IMR-90 (cell line): ENCODE measurements at regions not wholly inside any gene's neighbourhood (a gene's known extent, or its start where the extent isn't known, plus 50 kb on each side); places are given as distances from the start of the nearest gene placed in this dataset.

ENCODE experiments used
- ATAC-seq: fragments of 200-7000 bp; cut with Tn5 transposase; 2 replicates; pipeline ENCODE4 v1.9.1; 2020; ENCODE audit warnings: low read depth, mild to moderate bottlenecking, moderate library complexity
- BruUV-seq: library from RNA; stranded (reverse); fragments of 400-500 nt; replicated peaks from 2 replicates; lab custom pipeline; 2021; lab: Mats Ljungman, UMichigan
- CTCF ChIA-PET: fragments of 300-600 bp; formaldehyde crosslinking; extraction: SDS; loops from one replicate; lab custom pipeline; 2021; ENCODE audit warnings: antibody characterized with exemption; lab: Yijun Ruan, JAX
- POLR2A ChIA-PET: fragments of 300-600 bp; sonication (Branson Sonifier 250); formaldehyde crosslinking; loops from one replicate; lab custom pipeline; 2022; ENCODE audit warnings: antibody characterized with exemption; ENCODE audit not compliant: unreplicated experiment; lab: Charles Lee
- DNase-seq: peaks from one replicate; pipeline ENCODE4 v3.0.0; 2013
- H2AFZ ChIP-seq: replicated peaks from 2 replicates; pipeline ENCODE3; 2013; ENCODE audit warnings: low read length, mild to moderate bottlenecking; ENCODE audit not compliant: poor library complexity
- H2AK5ac ChIP-seq: 2 replicates; pipeline ENCODE4 v1.6.1; 2013; ENCODE audit warnings: low read depth, low read length, inconsistent platforms
- H2AK9ac ChIP-seq: replicated peaks from 2 replicates; pipeline ENCODE3; 2013; ENCODE audit warnings: mild to moderate bottlenecking, low read depth, low read length, moderate library complexity; ENCODE audit not compliant: poor library complexity
- H2BK120ac ChIP-seq: 2 replicates; pipeline ENCODE4 v1.6.1; 2013; ENCODE audit warnings: low read depth, low read length, inconsistent platforms
- H2BK15ac ChIP-seq: 3 replicates; pipeline ENCODE4 v1.6.1; 2013; ENCODE audit warnings: low read depth, low read length, inconsistent platforms
- H2BK20ac ChIP-seq: 2 replicates; pipeline ENCODE4 v1.6.1; 2013; ENCODE audit warnings: low read depth, mild to moderate bottlenecking, inconsistent platforms, low read length, moderate library complexity
- H2BK5ac ChIP-seq: 2 replicates; pipeline ENCODE4 v1.6.1; 2013; ENCODE audit warnings: mild to moderate bottlenecking, low read depth, low read length, inconsistent platforms; ENCODE audit not compliant: poor library complexity, severe bottlenecking
- H3K14ac ChIP-seq: replicated peaks from 2 replicates; pipeline ENCODE4 v1.6.1; 2013; ENCODE audit warnings: low read depth, low read length, inconsistent platforms
- H3K18ac ChIP-seq: 2 replicates; pipeline ENCODE4 v1.6.1; 2013; ENCODE audit warnings: low read depth, low read length, control low read depth
- H3K23ac ChIP-seq: 2 replicates; pipeline ENCODE4 v1.6.1; 2013; ENCODE audit warnings: low read depth, low read length, inconsistent platforms
- H3K27ac ChIP-seq: 2 replicates; pipeline ENCODE4 v1.5.1; 2013; ENCODE audit warnings: mild to moderate bottlenecking, control low read depth, low read length; ENCODE audit not compliant: insufficient read depth
- H3K27me3 ChIP-seq: 2 replicates; pipeline ENCODE4 v1.6.1; 2013; ENCODE audit warnings: low read length; ENCODE audit not compliant: control insufficient read depth, insufficient read depth
- H3K36me3 ChIP-seq: 2 replicates; pipeline ENCODE4 v1.6.1; 2013; ENCODE audit warnings: low read length, mixed read lengths; ENCODE audit not compliant: control insufficient read depth, insufficient read depth
- H3K4ac ChIP-seq: 2 replicates; pipeline ENCODE4 v1.6.1; 2013; ENCODE audit warnings: low read depth, low read length, inconsistent platforms
- H3K4me1 ChIP-seq: 2 replicates; pipeline ENCODE4 v1.6.1; 2013; ENCODE audit warnings: low read length, mixed read lengths; ENCODE audit not compliant: control insufficient read depth, insufficient read depth
- H3K4me2 ChIP-seq: 2 replicates; pipeline ENCODE4 v1.6.1; 2013; ENCODE audit warnings: low read depth, mild to moderate bottlenecking, control low read depth, low read length, moderate library complexity
- H3K4me3 ChIP-seq: 2 replicates; pipeline ENCODE4 v1.5.1; 2013; ENCODE audit warnings: low read depth, mild to moderate bottlenecking, control low read depth, low read length, moderate library complexity; ENCODE audit not compliant: insufficient read depth
- H3K56ac ChIP-seq: 2 replicates; pipeline ENCODE4 v1.6.1; 2013; ENCODE audit warnings: low read length, inconsistent platforms; ENCODE audit not compliant: insufficient read depth; ENCODE audit errors: extremely low read depth
- H3K79me1 ChIP-seq, 2 experiments: 2 replicates each; pipeline ENCODE4 v1.6.1; 2013; ENCODE audit warnings: low read length in 2 of 2, inconsistent platforms in 1 of 2, low read depth in 1 of 2
- H3K9ac ChIP-seq: 2 replicates; pipeline ENCODE4 v1.6.1; 2013; ENCODE audit warnings: low read depth, low read length, control low read depth
- H3K9me1 ChIP-seq: 2 replicates; pipeline ENCODE4 v1.6.1; 2013; ENCODE audit warnings: low read length, inconsistent platforms; ENCODE audit not compliant: insufficient read depth
- H3K9me3 ChIP-seq: 2 replicates; pipeline ENCODE4 v1.6.1; 2013; ENCODE audit warnings: low read length; ENCODE audit not compliant: control insufficient read depth, insufficient read depth
- H4K20me1 ChIP-seq: 2 replicates; pipeline ENCODE4 v1.6.1; 2013; ENCODE audit warnings: low read length, inconsistent platforms; ENCODE audit not compliant: insufficient read depth
- H4K5ac ChIP-seq: 2 replicates; pipeline ENCODE4 v1.6.1; 2013; ENCODE audit warnings: mild to moderate bottlenecking, low read depth, low read length, control low read depth
- H4K8ac ChIP-seq, 2 experiments: 2 replicates each; pipeline ENCODE4 v1.6.1; 2013; ENCODE audit warnings: low read depth in 2 of 2, low read length in 2 of 2, control low read depth in 1 of 2, inconsistent platforms in 1 of 2
- H4K91ac ChIP-seq: 2 replicates; pipeline ENCODE4 v1.6.1; 2013; ENCODE audit warnings: low read depth, low read length, inconsistent platforms; ENCODE audit not compliant: insufficient read depth
- BHLHE40 ChIP-seq: fragments of 150-350 bp; IDR thresholded peaks from 2 replicates; pipeline ENCODE4 v1.6.1; 2016; ENCODE audit warnings: mild to moderate bottlenecking, low read depth, low read length
- CHD1 ChIP-seq: IDR thresholded peaks from 2 replicates; pipeline ENCODE4 v1.6.1; 2012; ENCODE audit warnings: low read depth, low read length, improper control_type of control experiment
- FOS ChIP-seq: fragments of 150-350 bp; IDR thresholded peaks from 2 replicates; pipeline ENCODE4 v1.6.1; 2016; ENCODE audit warnings: low read depth, low read length
- MAZ ChIP-seq: IDR thresholded peaks from 2 replicates; pipeline ENCODE4 v1.6.1; 2012; ENCODE audit warnings: low read depth, mild to moderate bottlenecking, low read length, improper control_type of control experiment, moderate library complexity, borderline replicate concordance
- RAD21 ChIP-seq: IDR thresholded peaks from 2 replicates; pipeline ENCODE4 v1.6.1; 2012; ENCODE audit warnings: low read length, improper control_type of control experiment
- RCOR1 ChIP-seq: IDR thresholded peaks from 2 replicates; pipeline ENCODE4 v1.6.1; 2012; ENCODE audit warnings: mild to moderate bottlenecking, low read length, improper control_type of control experiment; ENCODE audit not compliant: insufficient replicate concordance
- WGBS, 2 experiments: methylation state at CpG; one replicate each; pipeline versions ENCODE4 v1.1.5 to v1.1.7; 2013; ENCODE audit warnings: missing lambda C conversion rate in 2 of 2; ENCODE audit not compliant: insufficient read length in 1 of 2; ENCODE audit errors: extremely low coverage in 2 of 2; 5-methylcytosine and 5-hydroxymethylcytosine counted together
- dilution Hi-C: fragments of 300-500 bp; cut with HindIII; formaldehyde crosslinking; loops from one replicate; pipeline ENCODE4 v1.14.3; 2018; ENCODE audit warnings: low sequenced_read_pairs; ENCODE audit not compliant: unreplicated experiment
- in situ Hi-C: fragments of 300-500 bp; cut with MboI; formaldehyde crosslinking; loops from 3 replicates; pipeline ENCODE4 v1.14.3; 2019; ENCODE audit warnings: low sequenced_read_pairs, inconsistent platforms, mixed read lengths
- intact Hi-C: fragments of 100-400 bp; cut with micrococcal nuclease; formaldehyde crosslinking; loops from 2 replicates; pipeline ENCODE4 v1.10.0; 2022
- TF ChIP-seq, protein P1 (sequence below): conservative IDR thresholded peaks from 2 replicates; pipeline ENCODE4 v1.5.1; 2012; ENCODE audit warnings: mild to moderate bottlenecking, low read depth, low read length, improper control_type of control experiment

DNA sequence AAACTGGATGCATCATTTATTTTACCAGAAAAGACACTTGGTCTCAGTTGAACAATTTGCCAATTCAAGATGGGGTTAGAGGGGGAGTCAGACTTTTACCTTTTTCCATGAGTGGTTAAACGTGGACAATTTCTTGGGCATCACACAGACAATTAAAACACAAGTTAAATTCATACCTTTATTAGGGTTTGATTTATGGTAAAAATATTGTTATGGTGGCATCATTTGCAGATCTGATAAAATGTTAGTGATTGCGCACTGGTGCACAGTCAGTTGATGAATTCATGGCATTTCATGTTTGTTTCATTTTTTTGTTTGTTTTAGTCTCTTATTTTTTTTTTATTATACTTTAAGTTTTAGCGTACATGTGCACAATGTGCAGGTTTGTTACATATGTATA lies 399.9 kb downstream of the DOK5 start:
- Histone ChIP-seq H3K79me1 (no peaks in the 10 kb centered on the region), H3K4me3 (no peak overlapping the region), H3K27me3 (no peaks in the 10 kb centered on the region), H3K4me2 (no peak overlapping the region), H2BK15ac (no peak overlapping the region), H4K8ac (no peak overlapping the region), H3K9me3 (peaks cover 4% of the 10 kb centered on the region), H4K5ac (no peak overlapping the region), H3K9me1 (no peaks in the 10 kb centered on the region), H3K18ac (no peak overlapping the region), H2BK20ac (no peak overlapping the region), H2AK5ac (no peak overlapping the region), H4K20me1 (no peaks in the 10 kb centered on the region), H3K56ac (no peak overlapping the region), H3K4ac (no peak overlapping the region), H2AFZ (no peak overlapping the region), H3K27ac (no peak overlapping the region), H3K23ac (no peak overlapping the region), H3K36me3 (no peaks in the 10 kb centered on the region), H2BK120ac (no peak overlapping the region), H3K4me1 (no peaks in the 10 kb centered on the region), H2AK9ac (no peak overlapping the region), H4K91ac (no peak overlapping the region), H3K14ac (no peak overlapping the region), H2BK5ac (no peak overlapping the region), H3K9ac (no peak overlapping the region)
- intact Hi-C loops (no loop called here), dilution Hi-C loops (no loop called here), in situ Hi-C loops (no loop called here)
- WGBS, 2 experiments = no CpG with 5 or more reads among the region's 3 CpGs
- DNase-seq (no peak), ATAC-seq (no peak)
- POLR2A ChIA-PET = no interaction called here
- BruUV-seq = no TSS peak
- TF ChIP-seq, protein P1, sequence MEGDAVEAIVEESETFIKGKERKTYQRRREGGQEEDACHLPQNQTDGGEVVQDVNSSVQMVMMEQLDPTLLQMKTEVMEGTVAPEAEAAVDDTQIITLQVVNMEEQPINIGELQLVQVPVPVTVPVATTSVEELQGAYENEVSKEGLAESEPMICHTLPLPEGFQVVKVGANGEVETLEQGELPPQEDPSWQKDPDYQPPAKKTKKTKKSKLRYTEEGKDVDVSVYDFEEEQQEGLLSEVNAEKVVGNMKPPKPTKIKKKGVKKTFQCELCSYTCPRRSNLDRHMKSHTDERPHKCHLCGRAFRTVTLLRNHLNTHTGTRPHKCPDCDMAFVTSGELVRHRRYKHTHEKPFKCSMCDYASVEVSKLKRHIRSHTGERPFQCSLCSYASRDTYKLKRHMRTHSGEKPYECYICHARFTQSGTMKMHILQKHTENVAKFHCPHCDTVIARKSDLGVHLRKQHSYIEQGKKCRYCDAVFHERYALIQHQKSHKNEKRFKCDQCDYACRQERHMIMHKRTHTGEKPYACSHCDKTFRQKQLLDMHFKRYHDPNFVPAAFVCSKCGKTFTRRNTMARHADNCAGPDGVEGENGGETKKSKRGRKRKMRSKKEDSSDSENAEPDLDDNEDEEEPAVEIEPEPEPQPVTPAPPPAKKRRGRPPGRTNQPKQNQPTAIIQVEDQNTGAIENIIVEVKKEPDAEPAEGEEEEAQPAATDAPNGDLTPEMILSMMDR = no peak
- TF ChIP-seq RAD21 (no peak), BHLHE40 (no peak), MAZ (no peak), FOS (no peak), RCOR1 (no peak), CHD1 (no peak)
- CTCF ChIA-PET = no interaction called here
